ENCODE measurements at regions not wholly inside any gene's neighbourhood (a gene's known extent, or its start where the extent isn't known, plus 50 kb on each side); places are given as distances from the start of the nearest gene placed in this dataset.

DNA sequence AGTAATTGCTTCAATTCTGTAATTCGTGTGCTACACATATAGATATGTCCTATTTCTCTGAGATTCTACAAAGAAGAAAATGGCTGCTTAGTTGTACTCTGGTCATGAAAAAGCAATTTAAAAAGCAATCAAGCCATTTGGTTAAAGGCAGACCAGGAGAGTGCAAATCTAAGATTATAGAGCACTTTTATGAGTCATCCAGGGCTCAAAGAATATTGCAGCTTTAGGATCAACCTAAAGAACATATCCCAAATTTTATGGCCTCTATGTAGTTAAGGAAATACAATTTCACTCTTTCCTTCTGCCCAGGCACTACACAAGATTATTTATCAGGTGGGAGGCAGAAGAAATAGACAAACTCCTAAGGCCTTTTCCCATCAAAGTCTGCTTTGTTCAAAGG, 332.8 kb downstream of the SEC23A start:
- TF ChIP-seq, protein P1, sequence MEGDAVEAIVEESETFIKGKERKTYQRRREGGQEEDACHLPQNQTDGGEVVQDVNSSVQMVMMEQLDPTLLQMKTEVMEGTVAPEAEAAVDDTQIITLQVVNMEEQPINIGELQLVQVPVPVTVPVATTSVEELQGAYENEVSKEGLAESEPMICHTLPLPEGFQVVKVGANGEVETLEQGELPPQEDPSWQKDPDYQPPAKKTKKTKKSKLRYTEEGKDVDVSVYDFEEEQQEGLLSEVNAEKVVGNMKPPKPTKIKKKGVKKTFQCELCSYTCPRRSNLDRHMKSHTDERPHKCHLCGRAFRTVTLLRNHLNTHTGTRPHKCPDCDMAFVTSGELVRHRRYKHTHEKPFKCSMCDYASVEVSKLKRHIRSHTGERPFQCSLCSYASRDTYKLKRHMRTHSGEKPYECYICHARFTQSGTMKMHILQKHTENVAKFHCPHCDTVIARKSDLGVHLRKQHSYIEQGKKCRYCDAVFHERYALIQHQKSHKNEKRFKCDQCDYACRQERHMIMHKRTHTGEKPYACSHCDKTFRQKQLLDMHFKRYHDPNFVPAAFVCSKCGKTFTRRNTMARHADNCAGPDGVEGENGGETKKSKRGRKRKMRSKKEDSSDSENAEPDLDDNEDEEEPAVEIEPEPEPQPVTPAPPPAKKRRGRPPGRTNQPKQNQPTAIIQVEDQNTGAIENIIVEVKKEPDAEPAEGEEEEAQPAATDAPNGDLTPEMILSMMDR (IDR thresholded peaks at IDR 0.05; ENCODE audit: low read depth, low read length, missing control alignments) = no peak
- in situ Hi-C loops (cut with HindIII; ENCODE audit: low sequenced_read_pairs) = no loop called here
- DNase-seq (ENCODE audit: low read depth) = no peak
- H3K4me3 ChIP-seq (ENCODE audit: low read depth, low read length) = no peak overlapping the region

DNA sequence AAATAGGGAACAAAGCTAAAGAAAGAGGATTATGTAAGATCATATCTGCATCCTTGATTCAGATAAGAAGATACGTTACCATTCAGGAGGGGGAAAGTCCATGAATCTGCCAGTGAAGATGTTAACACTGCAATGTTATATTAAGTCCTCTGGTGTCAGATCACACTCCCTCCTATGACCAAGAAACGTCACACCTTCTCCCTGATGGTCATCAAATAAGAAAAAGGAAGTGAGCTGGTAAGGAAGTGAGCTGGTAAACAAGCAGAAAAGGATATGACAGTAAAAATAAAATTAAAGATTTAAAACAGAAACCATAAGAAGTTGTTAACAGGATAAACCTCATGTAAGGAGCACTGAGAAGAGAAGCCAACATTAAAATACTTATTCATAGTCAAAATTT, 340.2 kb downstream of the SEC23A start:
- no peak for DNase-seq (ENCODE audit: low read depth)
- TF ChIP-seq, protein P1 (IDR thresholded peaks at IDR 0.05; ENCODE audit: low read depth, low read length, missing control alignments) = no peak
- in situ Hi-C loops (cut with HindIII; ENCODE audit: low sequenced_read_pairs) = no loop called here
- no peak overlapping the region for H3K4me3 ChIP-seq (ENCODE audit: low read depth, low read length)

- in situ Hi-C loops (cut with HindIII; ENCODE audit: low sequenced_read_pairs) = no loop called here
- TF ChIP-seq, protein P1 (IDR thresholded peaks at IDR 0.05; ENCODE audit: low read depth, low read length, missing control alignments) = no peak
- DNase-seq (ENCODE audit: low read depth) = no peak
- H3K4me3 ChIP-seq (ENCODE audit: low read depth, low read length) = no peak overlapping the region
Observed at GRCh38 chr14:38762426-38762825, 340.6 kb downstream of the SEC23A start.

GRCh38 chr14:38761033-38761432, 342.0 kb downstream of the SEC23A start:
- DNase-seq (ENCODE audit: low read depth) = no peak
- no peak overlapping the region for H3K4me3 ChIP-seq (ENCODE audit: low read depth, low read length)
- TF ChIP-seq, protein P1 (IDR thresholded peaks at IDR 0.05; ENCODE audit: low read depth, low read length, missing control alignments) = no peak
- in situ Hi-C loops (cut with HindIII; ENCODE audit: low sequenced_read_pairs) = no loop called here

DNA sequence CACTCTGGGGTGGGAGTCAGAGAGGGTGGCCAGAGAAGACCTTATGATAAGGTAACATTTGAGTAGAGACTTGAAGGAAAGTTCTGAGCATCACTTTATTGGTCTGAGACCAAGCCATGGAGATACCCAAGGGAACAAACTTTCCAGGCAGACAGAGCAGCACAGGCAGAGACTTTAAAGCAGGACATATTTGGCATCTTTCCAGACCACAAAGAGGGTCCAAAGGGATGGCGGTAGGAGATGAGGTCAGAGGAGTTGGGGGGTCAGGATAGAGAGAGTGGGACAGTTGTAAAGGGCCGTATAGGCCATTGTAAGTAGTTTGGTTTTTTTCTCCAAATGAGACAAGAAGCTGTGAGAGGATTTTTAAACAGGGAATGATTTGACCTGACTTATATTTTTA, 344.4 kb downstream of the SEC23A start:
- TF ChIP-seq, protein P1 (IDR thresholded peaks at IDR 0.05; ENCODE audit: low read depth, low read length, missing control alignments) = no peak
- in situ Hi-C loops (cut with HindIII; ENCODE audit: low sequenced_read_pairs) = no loop called here
- DNase-seq (ENCODE audit: low read depth) = no peak
- no peak overlapping the region for H3K4me3 ChIP-seq (ENCODE audit: low read depth, low read length)

DNA sequence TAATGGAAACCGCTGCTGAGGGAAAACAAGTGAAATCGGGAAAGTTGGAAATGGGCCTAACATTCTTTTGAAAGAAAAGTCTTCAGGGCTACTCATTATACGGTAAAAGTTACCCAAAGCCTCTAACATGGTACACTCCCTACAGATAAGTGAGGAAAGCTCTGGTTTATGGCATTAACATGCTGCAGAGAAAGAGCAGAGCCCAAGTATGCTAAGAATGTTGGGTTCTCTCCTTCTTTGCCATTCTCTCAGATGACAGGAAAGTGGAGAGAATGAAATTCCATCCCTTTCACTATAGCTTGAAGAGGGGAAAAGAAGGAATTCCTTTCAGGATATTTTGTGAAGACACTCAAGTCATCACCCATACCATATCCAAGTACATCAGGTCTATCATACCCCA, 348.0 kb downstream of the SEC23A start:
- no peak overlapping the region for H3K4me3 ChIP-seq (ENCODE audit: low read depth, low read length)
- in situ Hi-C loops (cut with HindIII; ENCODE audit: low sequenced_read_pairs) = no loop called here
- DNase-seq (ENCODE audit: low read depth) = no peak
- TF ChIP-seq, protein P1 (IDR thresholded peaks at IDR 0.05; ENCODE audit: low read depth, low read length, missing control alignments) = no peak

DNA sequence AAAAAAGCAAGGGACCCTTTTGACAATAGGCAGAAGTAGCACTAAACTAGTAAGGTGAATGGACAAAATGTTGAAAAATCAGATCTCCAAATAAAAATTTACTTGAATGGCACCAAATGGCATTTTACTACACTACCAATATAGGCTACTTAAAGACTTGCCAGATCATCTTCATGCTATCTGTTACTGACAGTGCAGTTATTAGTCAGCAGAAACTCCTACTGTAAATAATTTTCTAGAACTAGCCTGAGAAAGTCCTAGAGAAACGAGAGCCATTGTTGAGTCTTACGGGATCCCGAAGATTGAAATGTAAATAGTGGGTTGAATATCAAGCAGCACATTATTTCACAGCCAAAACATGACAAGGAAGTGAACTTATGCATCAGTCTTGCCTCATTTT, 350.3 kb downstream of the SEC23A start:
- TF ChIP-seq, protein P1 (IDR thresholded peaks at IDR 0.05; ENCODE audit: low read depth, low read length, missing control alignments) = no peak
- no peak for DNase-seq (ENCODE audit: low read depth)
- in situ Hi-C loops (cut with HindIII; ENCODE audit: low sequenced_read_pairs) = no loop called here
- H3K4me3 ChIP-seq (ENCODE audit: low read depth, low read length) = no peak overlapping the region

Measured in astrocyte of the cerebellum (primary cell).